H1 (cell line): ENCODE measurements at regions not wholly inside any gene's neighbourhood (a gene's known extent, or its start where the extent isn't known, plus 50 kb on each side); places are given as distances from the start of the nearest gene placed in this dataset.

ENCODE experiments used
- CTCF ChIA-PET: fragments of 300-600 bp; sonication (Branson Sonifier 250); formaldehyde crosslinking; loops from one replicate; lab custom pipeline; 2021; ENCODE audit not compliant: partially characterized antibody; lab: Charles Lee
- POLR2A ChIA-PET: fragments of 300-600 bp; sonication (Branson Sonifier 250); formaldehyde crosslinking; loops from one replicate; lab custom pipeline; 2021; ENCODE audit warnings: inconsistent platforms; ENCODE audit not compliant: partially characterized antibody; lab: Charles Lee
- DNase-seq, 2 experiments: peaks; one replicate each; pipeline versions ENCODE4 v3.0.0 to v3.0.0-alpha.2; 2010 to 2022; ENCODE audit warnings: low spot score in 2 of 2, low read depth in 1 of 2, mixed read lengths in 1 of 2
- FAIRE-seq: peaks from 2 replicates; lab custom pipeline; 2011; peaks lifted over from hg19 to GRCh38; lab: Jason Lieb, UNC
- H2AFZ ChIP-seq: 2 replicates; pipeline ENCODE4 v1.8.1; 2012; ENCODE audit warnings: low read length, inconsistent platforms
- H2AK5ac ChIP-seq: 2 replicates; pipeline ENCODE4 v1.6.1; 2013; ENCODE audit warnings: low read depth, low read length
- H2BK120ac ChIP-seq: replicated peaks from 2 replicates; pipeline ENCODE3; 2013; ENCODE audit warnings: low read depth, low read length, inconsistent platforms
- H2BK12ac ChIP-seq: 2 replicates; pipeline ENCODE4 v1.6.1; 2013; ENCODE audit warnings: low read depth, low read length
- H2BK15ac ChIP-seq: 2 replicates; pipeline ENCODE4 v1.6.1; 2013; ENCODE audit warnings: low read length
- H2BK20ac ChIP-seq: 2 replicates; pipeline ENCODE4 v1.6.1; 2013; ENCODE audit warnings: low read length
- H2BK5ac ChIP-seq: 2 replicates; pipeline ENCODE4 v1.6.1; 2013; ENCODE audit warnings: low read depth, low read length
- H3K14ac ChIP-seq: 2 replicates; pipeline ENCODE4 v1.6.1; 2013; ENCODE audit warnings: inconsistent platforms; ENCODE audit not compliant: insufficient read length
- H3K18ac ChIP-seq: 2 replicates; pipeline ENCODE4 v1.6.1; 2013; ENCODE audit warnings: low read length; ENCODE audit errors: extremely low read depth
- H3K23ac ChIP-seq: 2 replicates; pipeline ENCODE4 v1.6.1; 2013; ENCODE audit warnings: inconsistent platforms; ENCODE audit not compliant: insufficient read length
- H3K23me2 ChIP-seq: 2 replicates; pipeline ENCODE4 v1.6.1; 2013; ENCODE audit warnings: low read depth, low read length
- H3K27ac ChIP-seq: 2 replicates; pipeline ENCODE4 v1.6.1; 2011; ENCODE audit warnings: low read depth, low read length, inconsistent platforms
- H3K27me3 ChIP-seq, 4 experiments: replicated peaks in 1 of 4; 1 replicate in 1 of 4; 2 replicates in 3 of 4; pipeline versions ENCODE4 v1.6.1 to v1.8.1; 2011 to 2013; ENCODE audit warnings: low read length in 3 of 4, mild to moderate bottlenecking in 3 of 4, inconsistent platforms in 2 of 4, mixed read lengths in 2 of 4, moderate library complexity in 1 of 4; ENCODE audit not compliant: control insufficient read depth in 3 of 4, insufficient read depth in 3 of 4; ENCODE audit errors: extremely low read depth in 1 of 4
- H3K36me3 ChIP-seq, 4 experiments: 2 replicates each; pipeline versions ENCODE4 v1.6.1 to v1.8.1; 2011 to 2013; ENCODE audit warnings: mild to moderate bottlenecking in 4 of 4, low read length in 3 of 4, moderate library complexity in 2 of 4, control low read depth in 1 of 4, inconsistent platforms in 1 of 4; ENCODE audit not compliant: insufficient read depth in 4 of 4, control insufficient read depth in 2 of 4
- H3K4ac ChIP-seq: replicated peaks from 2 replicates; pipeline ENCODE3; 2013; ENCODE audit warnings: low read length, low read depth, mixed read lengths, inconsistent platforms; ENCODE audit not compliant: insufficient read length
- H3K4me1 ChIP-seq, 4 experiments: replicated peaks in 1 of 4; 1 replicate in 1 of 4; 2 replicates in 3 of 4; pipeline versions ENCODE4 v1.6.1 to v1.8.1; 2011 to 2013; ENCODE audit warnings: low read length in 3 of 4, inconsistent platforms in 2 of 4, mixed read lengths in 1 of 4; ENCODE audit not compliant: insufficient read depth in 4 of 4, control insufficient read depth in 3 of 4
- H3K4me2 ChIP-seq, 2 experiments: 2 replicates each; pipeline versions ENCODE4 v1.6.1 to v1.8.1; 2011 to 2013; ENCODE audit warnings: low read depth in 2 of 2, low read length in 2 of 2, control low read depth in 1 of 2, inconsistent platforms in 1 of 2, mild to moderate bottlenecking in 1 of 2; ENCODE audit not compliant: insufficient read depth in 1 of 2
- H3K4me3 ChIP-seq, 4 experiments: fragments of 200-600, 300-600 bp in 1 of 4; sonication (generic), shearing (Covaris generic), sonication (Bioruptor Twin) in 1 of 4; 2 replicates each; pipeline versions ENCODE4 v1.5.1 to v1.8.1; 2011 to 2016; ENCODE audit warnings: low read length in 4 of 4, low read depth in 3 of 4, control low read depth in 2 of 4, inconsistent platforms in 2 of 4, mild to moderate bottlenecking in 2 of 4, mixed read lengths in 1 of 4, moderate library complexity in 1 of 4; ENCODE audit not compliant: insufficient read depth in 2 of 4; ENCODE audit errors: extremely low read depth in 1 of 4
- H3K56ac ChIP-seq: replicated peaks from 2 replicates; pipeline ENCODE3; 2013; ENCODE audit warnings: low read depth, mild to moderate bottlenecking, mixed read lengths, low read length, inconsistent platforms; ENCODE audit not compliant: insufficient read length
- H3K79me1 ChIP-seq: 2 replicates; pipeline ENCODE4 v1.6.1; 2013; ENCODE audit warnings: low read depth, low read length, control low read depth
- H3K79me2 ChIP-seq, 2 experiments: 2 replicates each; pipeline versions ENCODE4 v1.6.1 to v1.8.1; 2012 to 2013; ENCODE audit warnings: low read length in 2 of 2, mild to moderate bottlenecking in 2 of 2, inconsistent platforms in 1 of 2; ENCODE audit not compliant: insufficient read depth in 2 of 2, control insufficient read depth in 1 of 2
- H3K9ac ChIP-seq, 4 experiments: replicated peaks in 1 of 4; 1 replicate in 1 of 4; 2 replicates in 3 of 4; pipeline versions ENCODE4 v1.6.1 to v1.8.1; 2011 to 2013; ENCODE audit warnings: low read depth in 3 of 4, low read length in 3 of 4, control low read depth in 2 of 4, mild to moderate bottlenecking in 2 of 4, moderate library complexity in 2 of 4, inconsistent platforms in 1 of 4; ENCODE audit errors: extremely low read depth in 1 of 4
- H3K9me3 ChIP-seq, 2 experiments: 2 replicates each; pipeline versions ENCODE4 v1.6.1 to v1.8.1; 2012 to 2013; ENCODE audit warnings: mild to moderate bottlenecking in 2 of 2, moderate library complexity in 2 of 2, control low read depth in 1 of 2, inconsistent platforms in 1 of 2, low read depth in 1 of 2, low read length in 1 of 2, mixed read lengths in 1 of 2; ENCODE audit not compliant: insufficient read depth in 2 of 2
- H4K20me1 ChIP-seq, 2 experiments: replicated peaks in 1 of 2; 2 replicates each; pipeline versions ENCODE3 to v1.8.1; 2011 to 2013; ENCODE audit warnings: inconsistent platforms in 2 of 2, low read length in 2 of 2, mild to moderate bottlenecking in 1 of 2; ENCODE audit not compliant: insufficient read depth in 2 of 2, control insufficient read depth in 1 of 2
- H4K5ac ChIP-seq: 2 replicates; pipeline ENCODE4 v1.6.1; 2013; ENCODE audit warnings: low read length, low read depth, mixed read lengths, inconsistent platforms; ENCODE audit not compliant: insufficient read length
- H4K8ac ChIP-seq: 2 replicates; pipeline ENCODE4 v1.8.0; 2013; ENCODE audit warnings: mild to moderate bottlenecking, moderate library complexity, low read length, inconsistent platforms; ENCODE audit not compliant: insufficient read depth; ENCODE audit errors: extremely low read depth
- H4K91ac ChIP-seq: replicated peaks from 2 replicates; pipeline ENCODE3; 2013; ENCODE audit warnings: low read length, mixed read lengths, inconsistent platforms; ENCODE audit not compliant: insufficient read length
- ATF2 ChIP-seq: IDR thresholded peaks from 2 replicates; pipeline ENCODE4 v1.6.1; 2012; ENCODE audit warnings: low read length, inconsistent platforms
- CHD2 ChIP-seq: IDR thresholded peaks from 2 replicates; pipeline ENCODE4 v1.6.1; 2012; ENCODE audit warnings: low read length, improper control_type of control experiment
- CTBP2 ChIP-seq: IDR thresholded peaks from 2 replicates; pipeline ENCODE4 v1.7.0; 2011; ENCODE audit warnings: borderline replicate concordance, mild to moderate bottlenecking, moderate library complexity, mixed read lengths, low read length; ENCODE audit not compliant: insufficient read depth, insufficient read length
- FOSL1 ChIP-seq: IDR thresholded peaks from 2 replicates; pipeline ENCODE4 v1.6.1; 2011; ENCODE audit warnings: mild to moderate bottlenecking, low read depth, low read length, moderate library complexity; ENCODE audit not compliant: insufficient read depth
- HDAC2 ChIP-seq, 2 experiments: fragments of 300-600 bp in 1 of 2; sonication (generic) in 1 of 2; IDR thresholded peaks; 2 replicates each; pipeline ENCODE4 v1.6.1; 2011 to 2012; ENCODE audit warnings: low read depth in 2 of 2, low read length in 2 of 2, mild to moderate bottlenecking in 2 of 2, moderate library complexity in 2 of 2, borderline replicate concordance in 1 of 2, inconsistent platforms in 1 of 2
- JUN ChIP-seq: IDR thresholded peaks from 2 replicates; pipeline ENCODE4 v1.6.1; 2011; ENCODE audit warnings: low read depth, mild to moderate bottlenecking, improper control_type of control experiment, low read length
- KDM1A ChIP-seq: fragments of 200-600, 300-600 bp; sonication (generic); IDR thresholded peaks from 2 replicates; pipeline ENCODE4 v1.7.1; 2016; ENCODE audit warnings: mild to moderate bottlenecking, low read length, borderline replicate concordance
- MAX ChIP-seq: IDR thresholded peaks from 2 replicates; pipeline ENCODE4 v1.6.1; 2012; ENCODE audit warnings: inconsistent platforms
- NRF1 ChIP-seq: IDR thresholded peaks from 2 replicates; pipeline ENCODE4 v1.6.1; 2011; ENCODE audit warnings: mild to moderate bottlenecking, low read depth, low read length, improper control_type of control experiment
- POLR2A ChIP-seq, 2 experiments: IDR thresholded peaks; 1 replicate in 1 of 2; 2 replicates in 1 of 2; pipeline ENCODE4 v1.6.1; 2011; ENCODE audit warnings: low read depth in 2 of 2, low read length in 2 of 2, mild to moderate bottlenecking in 2 of 2; ENCODE audit errors: control extremely low read depth in 1 of 2
- RNF2 ChIP-seq: fragments of 200-900, 300-1000 bp; sonication (generic); IDR thresholded peaks from 2 replicates; pipeline ENCODE4 v1.7.1; 2016; ENCODE audit warnings: borderline replicate concordance, low read depth, mild to moderate bottlenecking, antibody characterized with exemption, low read length; ENCODE audit not compliant: poor library complexity, severe bottlenecking; ENCODE audit errors: missing control alignments
- SP2 ChIP-seq: IDR thresholded peaks from 2 replicates; pipeline ENCODE4 v1.6.1; 2012; ENCODE audit warnings: mild to moderate bottlenecking, low read length, inconsistent platforms
- TBP ChIP-seq: IDR thresholded peaks from 2 replicates; pipeline ENCODE4 v1.6.1; 2011; ENCODE audit warnings: low read depth, low read length, improper control_type of control experiment
- WGBS, 2 experiments: shearing (Covaris generic) in 1 of 2; methylation state at CpG; one replicate each; pipeline versions ENCODE4 v1.1.6 to v1.1.7; 2013 to 2015; ENCODE audit warnings: low lambda C conversion rate in 2 of 2, mixed read lengths in 2 of 2, inconsistent platforms in 1 of 2, low coverage in 1 of 2, missing lambda C conversion rate in 1 of 2; ENCODE audit not compliant: insufficient replicate concordance in 2 of 2, insufficient coverage in 1 of 2, insufficient read length in 1 of 2; ENCODE audit errors: extremely low coverage in 1 of 2, missing lambda C conversion rate in 1 of 2; 5-methylcytosine and 5-hydroxymethylcytosine counted together

GRCh38 chrX:148424570-148424969, 75.8 kb upstream of the AFF2 start:
- Histone ChIP-seq H4K8ac (no peak overlapping the region), H2AFZ (no peak overlapping the region), H3K36me3 (no peaks in the 10 kb centered on the region), H2BK12ac (no peak overlapping the region), H3K23ac (no peak overlapping the region), H2BK20ac (no peak overlapping the region), H3K4me3 (no peak overlapping the region), H4K5ac (no peak overlapping the region), H3K4me2 (no peak overlapping the region), H2BK5ac (no peak overlapping the region), H3K79me1 (no peaks in the 10 kb centered on the region), H3K18ac (no peak overlapping the region), H2BK120ac (no peak overlapping the region), H3K9ac (no peak overlapping the region), H3K23me2 (no peaks in the 10 kb centered on the region), H3K27me3 (no peaks in the 10 kb centered on the region), H3K14ac (no peak overlapping the region), H2BK15ac (no peak overlapping the region), H3K27ac (no peak overlapping the region), H3K4ac (no peak overlapping the region), H3K56ac (no peak overlapping the region), H4K20me1 (no peaks in the 10 kb centered on the region), H3K79me2 (no peaks in the 10 kb centered on the region), H4K91ac (no peak overlapping the region), H2AK5ac (no peak overlapping the region), H3K9me3 (no peaks in the 10 kb centered on the region), H3K4me1 (peaks cover 0 to 14% (median 0%) of the 10 kb centered on the region in 4 experiments; a peak in 2 of 7 replicates)
- 93% methylated on average over 2 of the region's 2 CpGs; no CpG with 5 or more reads in 1 of the 2 experiments for WGBS, 2 experiments
- FAIRE-seq (no peak), DNase-seq (no peak)
- TF ChIP-seq TBP (no peak), CHD2 (no peak), MAX (no peak), POLR2A (IDR thresholded peaks at IDR 0.05; ENCODE audit: control extremely low read depth in 1 of 2, low read depth in 2 of 2, low read length in 2 of 2) (no peak), KDM1A (no peak), FOSL1 (no peak), SP2 (no peak), RNF2 (no peak), ATF2 (no peak), NRF1 (no peak), JUN (no peak), HDAC2 (IDR thresholded peaks at IDR 0.05; ENCODE audit: borderline replicate concordance in 1 of 2, low read depth in 2 of 2, low read length in 2 of 2) (no peak), CTBP2 (no peak)
- CTCF ChIA-PET: no interaction called here
- POLR2A ChIA-PET: no interaction called here
